GM12873 (cell line): ENCODE measurements at regions not wholly inside any gene's neighbourhood (a gene's known extent, or its start where the extent isn't known, plus 50 kb on each side); places are given as distances from the start of the nearest gene placed in this dataset.

Experiments
- CTCF ChIP-seq: IDR thresholded peaks from 2 replicates; pipeline ENCODE4 v1.5.1; 2012; ENCODE audit warnings: low read depth, mild to moderate bottlenecking, moderate library complexity, low read length, control low read depth; ENCODE audit not compliant: insufficient read depth; ENCODE audit errors: missing control alignments

GRCh38 chr6:95856876-95857364, 158.9 kb upstream of the FUT9 start:
- no peak for TF ChIP-seq CTCF

GRCh38 chr6:95865857-95866256, 149.9 kb upstream of the FUT9 start:
- TF ChIP-seq CTCF: no peak

- TF ChIP-seq CTCF: peak; percentile 45
Measured at GRCh38 chr6:95866732-95867131, 149.0 kb upstream of the FUT9 start.

- TF ChIP-seq CTCF: no peak
Measured at GRCh38 chr6:95867205-95867604, 148.6 kb upstream of the FUT9 start.

- no peak for TF ChIP-seq CTCF
Measured at GRCh38 chr6:95877480-95877879, 138.3 kb upstream of the FUT9 start.

- TF ChIP-seq CTCF: no peak
Measured at GRCh38 chr6:95879856-95880255, 135.9 kb upstream of the FUT9 start.

GRCh38 chr6:95882371-95882770, 133.4 kb upstream of the FUT9 start:
- no peak for TF ChIP-seq CTCF
